HCT116 (cell line): ENCODE measurements at regions not wholly inside any gene's neighbourhood (a gene's known extent, or its start where the extent isn't known, plus 50 kb on each side); places are given as distances from the start of the nearest gene placed in this dataset.

Experiments used
- ATAC-seq: fragments of 200-7000 bp; cut with Tn5 transposase; 2 replicates; pipeline ENCODE4 v1.9.1; 2020; ENCODE audit warnings: mild to moderate bottlenecking, moderate library complexity
- BruUV-seq: library from RNA; stranded (reverse); fragments of 400-500 nt; replicated peaks from 2 replicates; lab custom pipeline; 2021; lab: Mats Ljungman, UMichigan
- CTCF ChIA-PET: fragments of 300-600 bp; sonication (Branson Sonifier 250); formaldehyde crosslinking; loops from one replicate; lab custom pipeline; 2021; ENCODE audit warnings: antibody characterized with exemption; lab: Charles Lee
- POLR2A ChIA-PET: fragments of 300-600, 350-600 bp; sonication (Branson Sonifier 250); formaldehyde crosslinking; loops from one replicate; lab custom pipeline; 2021; ENCODE audit warnings: antibody characterized with exemption; lab: Charles Lee
- RAD21 ChIA-PET, 2 experiments: fragments of 300-600 bp; sonication (Branson Sonifier 250); formaldehyde crosslinking; loops; one replicate each; lab custom pipeline; 2023; ENCODE audit warnings: low total read pairs in 2 of 2; ENCODE audit not compliant: uncharacterized antibody in 2 of 2, unreplicated experiment in 2 of 2, low non-redundant PET in 1 of 2; lab: Charles Lee
- DNase-seq: peaks from one replicate; pipeline ENCODE4 v3.0.0-alpha.2; 2010; ENCODE audit warnings: low read depth, low spot score
- H2AFZ ChIP-seq: fragments of 200-600 bp; shearing (Covaris generic), sonication (generic); 2 replicates; pipeline ENCODE4 v1.6.1; 2017; ENCODE audit warnings: low read depth, mixed run types, mixed read lengths, antibody characterized with exemption, low read length; ENCODE audit not compliant: poor library complexity, severe bottlenecking
- H3K27ac ChIP-seq: 2 replicates; pipeline ENCODE4 v1.5.1; 2012; ENCODE audit warnings: low read depth, low read length
- H3K27me3 ChIP-seq: fragments of 200-600 bp; sonication (generic); 2 replicates; pipeline ENCODE4 v1.6.1; 2016; ENCODE audit warnings: mixed run types, low read length, mixed read lengths; ENCODE audit not compliant: insufficient read depth
- H3K36me3 ChIP-seq, 2 experiments: fragments of 200-500 bp in 1 of 2; fragments of 200-600 bp in 1 of 2; sonication (Bioruptor generic) in 1 of 2; sonication (generic) in 1 of 2; 2 replicates each; pipeline versions ENCODE4 v1.5.1 to v1.6.1; 2014 to 2016; ENCODE audit warnings: low read length in 2 of 2, inconsistent platforms in 1 of 2, mixed read lengths in 1 of 2, mixed run types in 1 of 2; ENCODE audit not compliant: insufficient read depth in 2 of 2, control insufficient read depth in 1 of 2
- H3K4me1 ChIP-seq, 2 experiments: fragments of 200-600 bp in 1 of 2; sonication (generic) in 1 of 2; 2 replicates each; pipeline versions ENCODE4 v1.5.1 to v1.6.1; 2012 to 2017; ENCODE audit warnings: low read length in 2 of 2, inconsistent platforms in 1 of 2, mild to moderate bottlenecking in 1 of 2, mixed read lengths in 1 of 2, mixed run types in 1 of 2, moderate library complexity in 1 of 2; ENCODE audit not compliant: insufficient read depth in 2 of 2, control insufficient read depth in 1 of 2
- H3K4me2 ChIP-seq: fragments of 200-600 bp; sonication (generic); 2 replicates; pipeline ENCODE4 v1.6.1; 2017; ENCODE audit warnings: mixed run types, low read length, mixed read lengths
- H3K4me3 ChIP-seq, 2 experiments: fragments of 200-600 bp in 1 of 2; sonication (generic) in 1 of 2; replicated peaks in 1 of 2; 2 replicates each; pipeline ENCODE4 v1.5.1; 2011 to 2016; ENCODE audit warnings: low read length in 2 of 2, control low read depth in 1 of 2, low read depth in 1 of 2, mild to moderate bottlenecking in 1 of 2, mixed read lengths in 1 of 2, mixed run types in 1 of 2
- H3K79me2 ChIP-seq: fragments of 200-600 bp; sonication (generic); 2 replicates; pipeline ENCODE4 v1.6.1; 2017; ENCODE audit warnings: mild to moderate bottlenecking, mixed run types, low read length, moderate library complexity, mixed read lengths; ENCODE audit not compliant: insufficient read depth
- H3K9ac ChIP-seq: fragments of 200-600 bp; sonication (generic); 2 replicates; pipeline ENCODE4 v1.6.1; 2016; ENCODE audit warnings: low read length, mixed read lengths
- H3K9me2 ChIP-seq: fragments of 200-600 bp; sonication (generic), shearing (Covaris generic); 2 replicates; pipeline ENCODE4 v1.6.1; 2017; ENCODE audit warnings: mixed run types, mild to moderate bottlenecking, moderate library complexity; ENCODE audit not compliant: insufficient read depth
- H3K9me3 ChIP-seq, 2 experiments: fragments of 200-500 bp in 1 of 2; fragments of 200-600 bp in 1 of 2; sonication (Bioruptor generic) in 1 of 2; sonication (generic) in 1 of 2; 2 replicates each; pipeline ENCODE4 v1.6.1; 2014 to 2017; ENCODE audit warnings: low read length in 2 of 2, mixed read lengths in 2 of 2, inconsistent platforms in 1 of 2, low read depth in 1 of 2, mild to moderate bottlenecking in 1 of 2, mixed run types in 1 of 2, moderate library complexity in 1 of 2; ENCODE audit not compliant: control insufficient read depth in 1 of 2, insufficient read depth in 1 of 2
- H4K20me1 ChIP-seq: fragments of 200-600 bp; sonication (generic), shearing (Covaris generic); 2 replicates; pipeline ENCODE4 v1.6.1; 2017; ENCODE audit warnings: mixed run types, mild to moderate bottlenecking, moderate library complexity; ENCODE audit not compliant: insufficient read depth
- CBX3 ChIP-seq: IDR thresholded peaks from 2 replicates; pipeline ENCODE4 v1.6.1; 2012; ENCODE audit warnings: low read depth
- CEBPB ChIP-seq: IDR thresholded peaks from 2 replicates; pipeline ENCODE4 v1.6.1; 2012; ENCODE audit warnings: low read depth
- ELF1 ChIP-seq: IDR thresholded peaks from 2 replicates; pipeline ENCODE4 v1.6.1; 2012; ENCODE audit warnings: low read depth, borderline replicate concordance
- EZH2 ChIP-seq: fragments of 200-600 bp; sonication (generic); IDR thresholded peaks from 2 replicates; pipeline ENCODE4 v1.6.1; 2017; ENCODE audit warnings: antibody characterized with exemption, mixed run types
- FOSL1 ChIP-seq: IDR thresholded peaks from 2 replicates; pipeline ENCODE4 v1.6.1; 2012; ENCODE audit warnings: low read depth
- POLR2AphosphoS5 ChIP-seq: IDR thresholded peaks from 2 replicates; pipeline ENCODE4 v1.6.1; 2011; ENCODE audit warnings: mild to moderate bottlenecking, low read depth, low read length, moderate library complexity
- RAD21 ChIP-seq: IDR thresholded peaks from 2 replicates; pipeline ENCODE4 v1.6.1; 2012; ENCODE audit warnings: low read depth, mild to moderate bottlenecking
- SRF ChIP-seq: IDR thresholded peaks from 2 replicates; pipeline ENCODE4 v1.6.1; 2012; ENCODE audit warnings: low read depth
- TCF7L2 ChIP-seq: IDR thresholded peaks from 2 replicates; pipeline ENCODE4 v1.7.0; 2011; ENCODE audit warnings: borderline replicate concordance, inconsistent platforms; ENCODE audit not compliant: insufficient read depth, insufficient read length; ENCODE audit errors: extremely low read depth
- ZFX ChIP-seq: fragments of 450-650 bp; IDR thresholded peaks from 2 replicates; pipeline ENCODE4 v1.6.1; 2017
- ZNF274 ChIP-seq: fragments of 200-500 bp; sonication (Bioruptor generic); IDR thresholded peaks from 2 replicates; pipeline ENCODE4 v1.6.1; 2014; ENCODE audit warnings: mild to moderate bottlenecking, low read depth, low read length, inconsistent platforms
- intact Hi-C: fragments of 100-400 bp; cut with micrococcal nuclease; formaldehyde crosslinking; loops from 2 replicates; pipeline ENCODE4 v1.10.0; 2022
- TF ChIP-seq, protein P1 (sequence below): IDR thresholded peaks from 2 replicates; pipeline ENCODE4 v1.6.1; 2012; ENCODE audit warnings: low read depth
- TF ChIP-seq, protein P2 (sequence below): IDR thresholded peaks from 2 replicates; pipeline ENCODE4 v1.6.1; 2011; ENCODE audit warnings: mild to moderate bottlenecking, low read length, moderate library complexity; ENCODE audit not compliant: insufficient replicate concordance; ENCODE audit errors: extremely low read depth

DNA sequence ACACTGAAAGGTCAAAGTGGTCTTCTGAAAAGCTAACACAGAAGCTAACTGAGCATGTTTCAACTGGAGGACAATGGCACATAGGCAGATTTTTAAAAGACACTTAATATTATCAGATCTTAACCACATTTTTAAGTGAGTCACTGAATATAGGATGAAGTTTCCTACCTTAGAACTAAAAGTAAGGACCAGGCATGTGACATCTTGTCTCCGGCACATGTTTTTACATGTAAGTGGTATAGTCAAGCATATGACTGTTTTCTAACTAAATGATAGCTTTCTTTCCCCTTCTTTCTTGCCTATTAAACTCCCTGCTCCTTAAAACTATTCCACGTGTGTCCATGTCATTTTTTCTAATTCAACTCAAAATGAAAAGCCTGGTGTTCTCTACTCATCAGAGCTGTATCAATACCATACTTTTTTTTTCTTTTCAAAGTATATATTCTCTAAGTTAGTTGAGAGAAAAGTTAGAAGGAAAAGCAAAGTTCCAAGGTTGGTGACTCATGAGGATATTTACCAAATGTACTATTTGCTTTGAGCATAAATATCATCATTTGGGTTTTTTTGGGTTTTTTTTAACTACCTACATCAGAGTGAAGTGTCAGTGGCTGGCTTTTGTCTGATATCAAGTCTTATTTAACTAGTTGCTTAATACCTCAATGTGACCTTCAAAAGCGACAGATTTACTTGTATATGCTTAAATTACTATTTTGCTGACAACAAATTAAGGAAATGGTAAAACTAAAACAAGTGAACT is 127.5 kb downstream of the CRPPA start:
- POLR2A ChIA-PET, result no interaction called here
- no peaks in the 10 kb centered on the region for H3K36me3 ChIP-seq
- no peak overlapping the region for H3K4me2 ChIP-seq
- H3K9me3 ChIP-seq, result no peaks in the 10 kb centered on the region
- H2AFZ ChIP-seq, result no peak overlapping the region
- H3K4me3 ChIP-seq, result no peak overlapping the region
- no peak overlapping the region for H3K27ac ChIP-seq
- CTCF ChIA-PET, result no interaction called here
- ATAC-seq (no peak), DNase-seq (no peak)
- H3K9me2 ChIP-seq, result no peaks in the 10 kb centered on the region
- intact Hi-C loops, result no loop called here
- no peak for TF ChIP-seq CBX3
- TF ChIP-seq SRF, result no peak
- TF ChIP-seq ZNF274, result no peak
- no peak for TF ChIP-seq FOSL1
- no peak for TF ChIP-seq POLR2AphosphoS5
- no peak for TF ChIP-seq ELF1
- no peak for TF ChIP-seq ZFX
- TF ChIP-seq, protein P1, sequence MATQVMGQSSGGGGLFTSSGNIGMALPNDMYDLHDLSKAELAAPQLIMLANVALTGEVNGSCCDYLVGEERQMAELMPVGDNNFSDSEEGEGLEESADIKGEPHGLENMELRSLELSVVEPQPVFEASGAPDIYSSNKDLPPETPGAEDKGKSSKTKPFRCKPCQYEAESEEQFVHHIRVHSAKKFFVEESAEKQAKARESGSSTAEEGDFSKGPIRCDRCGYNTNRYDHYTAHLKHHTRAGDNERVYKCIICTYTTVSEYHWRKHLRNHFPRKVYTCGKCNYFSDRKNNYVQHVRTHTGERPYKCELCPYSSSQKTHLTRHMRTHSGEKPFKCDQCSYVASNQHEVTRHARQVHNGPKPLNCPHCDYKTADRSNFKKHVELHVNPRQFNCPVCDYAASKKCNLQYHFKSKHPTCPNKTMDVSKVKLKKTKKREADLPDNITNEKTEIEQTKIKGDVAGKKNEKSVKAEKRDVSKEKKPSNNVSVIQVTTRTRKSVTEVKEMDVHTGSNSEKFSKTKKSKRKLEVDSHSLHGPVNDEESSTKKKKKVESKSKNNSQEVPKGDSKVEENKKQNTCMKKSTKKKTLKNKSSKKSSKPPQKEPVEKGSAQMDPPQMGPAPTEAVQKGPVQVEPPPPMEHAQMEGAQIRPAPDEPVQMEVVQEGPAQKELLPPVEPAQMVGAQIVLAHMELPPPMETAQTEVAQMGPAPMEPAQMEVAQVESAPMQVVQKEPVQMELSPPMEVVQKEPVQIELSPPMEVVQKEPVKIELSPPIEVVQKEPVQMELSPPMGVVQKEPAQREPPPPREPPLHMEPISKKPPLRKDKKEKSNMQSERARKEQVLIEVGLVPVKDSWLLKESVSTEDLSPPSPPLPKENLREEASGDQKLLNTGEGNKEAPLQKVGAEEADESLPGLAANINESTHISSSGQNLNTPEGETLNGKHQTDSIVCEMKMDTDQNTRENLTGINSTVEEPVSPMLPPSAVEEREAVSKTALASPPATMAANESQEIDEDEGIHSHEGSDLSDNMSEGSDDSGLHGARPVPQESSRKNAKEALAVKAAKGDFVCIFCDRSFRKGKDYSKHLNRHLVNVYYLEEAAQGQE, result no peak
- no peak for TF ChIP-seq RAD21
- no peak for TF ChIP-seq TCF7L2
- TF ChIP-seq EZH2, result no peak
- TF ChIP-seq, protein P2, sequence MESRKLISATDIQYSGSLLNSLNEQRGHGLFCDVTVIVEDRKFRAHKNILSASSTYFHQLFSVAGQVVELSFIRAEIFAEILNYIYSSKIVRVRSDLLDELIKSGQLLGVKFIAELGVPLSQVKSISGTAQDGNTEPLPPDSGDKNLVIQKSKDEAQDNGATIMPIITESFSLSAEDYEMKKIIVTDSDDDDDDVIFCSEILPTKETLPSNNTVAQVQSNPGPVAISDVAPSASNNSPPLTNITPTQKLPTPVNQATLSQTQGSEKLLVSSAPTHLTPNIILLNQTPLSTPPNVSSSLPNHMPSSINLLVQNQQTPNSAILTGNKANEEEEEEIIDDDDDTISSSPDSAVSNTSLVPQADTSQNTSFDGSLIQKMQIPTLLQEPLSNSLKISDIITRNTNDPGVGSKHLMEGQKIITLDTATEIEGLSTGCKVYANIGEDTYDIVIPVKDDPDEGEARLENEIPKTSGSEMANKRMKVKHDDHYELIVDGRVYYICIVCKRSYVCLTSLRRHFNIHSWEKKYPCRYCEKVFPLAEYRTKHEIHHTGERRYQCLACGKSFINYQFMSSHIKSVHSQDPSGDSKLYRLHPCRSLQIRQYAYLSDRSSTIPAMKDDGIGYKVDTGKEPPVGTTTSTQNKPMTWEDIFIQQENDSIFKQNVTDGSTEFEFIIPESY, result no peak
- no peak for TF ChIP-seq CEBPB
- H4K20me1 ChIP-seq, result no peaks in the 10 kb centered on the region
- H3K27me3 ChIP-seq, result no peaks in the 10 kb centered on the region
- H3K79me2 ChIP-seq, result no peaks in the 10 kb centered on the region
- no peak overlapping the region for H3K9ac ChIP-seq
- RAD21 ChIA-PET, result no interaction called here
- no TSS peak for BruUV-seq
- H3K4me1 ChIP-seq, result no peaks in the 10 kb centered on the region
